ENCODE measurements at regions not wholly inside any gene's neighbourhood (a gene's known extent, or its start where the extent isn't known, plus 50 kb on each side); places are given as distances from the start of the nearest gene placed in this dataset.

DNA sequence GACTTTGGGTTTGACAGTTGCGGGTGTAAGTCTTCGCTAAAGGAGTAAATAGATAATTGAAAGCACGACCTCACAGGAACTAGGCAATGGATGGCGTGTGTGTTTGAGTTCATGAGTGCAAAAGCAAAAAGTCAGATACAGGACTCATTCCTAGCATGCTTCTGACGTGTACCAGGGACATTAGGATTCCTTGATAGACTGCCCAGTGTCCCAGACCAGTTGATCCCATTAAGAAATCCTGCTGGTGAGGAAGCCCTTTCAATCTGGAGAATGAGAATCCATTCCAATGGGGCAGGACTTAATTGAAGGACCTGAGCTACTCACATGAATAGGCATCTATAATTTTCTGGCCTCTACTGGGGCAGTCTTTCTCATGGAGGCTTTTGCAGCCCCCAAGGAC lies 235.4 kb downstream of the RAD51AP2 start:
- ATAC-seq (no peak), DNase-seq (ENCODE audit: low read depth, low spot score) (no peak)
- Histone ChIP-seq H2AFZ (ENCODE audit: low read depth, low read length, poor library complexity, severe bottlenecking) (no peak overlapping the region), H3K9ac (ENCODE audit: low read length) (no peak overlapping the region), H3K4me2 (ENCODE audit: low read length) (no peak overlapping the region), H4K20me1 (ENCODE audit: insufficient read depth) (no peaks in the 10 kb centered on the region), H3K4me1 (ENCODE audit: control insufficient read depth in 1 of 2, insufficient read depth in 2 of 2, low read length in 2 of 2) (no peaks in the 10 kb centered on the region), H3K36me3 (ENCODE audit: control insufficient read depth in 1 of 2, insufficient read depth in 2 of 2, low read length in 2 of 2) (no peaks in the 10 kb centered on the region), H3K27ac (ENCODE audit: low read depth, low read length) (no peak overlapping the region), H3K9me2 (ENCODE audit: insufficient read depth) (no peaks in the 10 kb centered on the region), H3K79me2 (ENCODE audit: insufficient read depth, low read length) (no peaks in the 10 kb centered on the region), H3K4me3 (replicated peaks in 1 of 2; ENCODE audit: low read depth in 1 of 2, low read length in 2 of 2) (no peak overlapping the region), H3K27me3 (ENCODE audit: insufficient read depth, low read length) (no peaks in the 10 kb centered on the region), H3K9me3 (ENCODE audit: control insufficient read depth in 1 of 2, insufficient read depth in 1 of 2, low read depth in 1 of 2, low read length in 2 of 2) (no peaks in the 10 kb centered on the region)
- BruUV-seq (replicated peaks): no TSS peak
- intact Hi-C loops (cut with micrococcal nuclease): no loop called here
- ChIA-PET CTCF (no interaction called here), POLR2A (no interaction called here), RAD21 (ENCODE audit: low non-redundant PET in 1 of 2, low total read pairs in 2 of 2, uncharacterized antibody in 2 of 2, unreplicated experiment in 2 of 2) (no interaction called here)
- TF ChIP-seq SP1 (IDR thresholded peaks at IDR 0.05; ENCODE audit: low read depth) (no peak), ZNF274 (IDR thresholded peaks at IDR 0.05; ENCODE audit: low read depth, low read length) (no peak), SRF (IDR thresholded peaks at IDR 0.05; ENCODE audit: low read depth) (no peak), ZFX (IDR thresholded peaks at IDR 0.05) (no peak)
- TF ChIP-seq, protein P1, sequence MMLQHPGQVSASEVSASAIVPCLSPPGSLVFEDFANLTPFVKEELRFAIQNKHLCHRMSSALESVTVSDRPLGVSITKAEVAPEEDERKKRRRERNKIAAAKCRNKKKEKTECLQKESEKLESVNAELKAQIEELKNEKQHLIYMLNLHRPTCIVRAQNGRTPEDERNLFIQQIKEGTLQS (IDR thresholded peaks at IDR 0.05): no peak

DNA sequence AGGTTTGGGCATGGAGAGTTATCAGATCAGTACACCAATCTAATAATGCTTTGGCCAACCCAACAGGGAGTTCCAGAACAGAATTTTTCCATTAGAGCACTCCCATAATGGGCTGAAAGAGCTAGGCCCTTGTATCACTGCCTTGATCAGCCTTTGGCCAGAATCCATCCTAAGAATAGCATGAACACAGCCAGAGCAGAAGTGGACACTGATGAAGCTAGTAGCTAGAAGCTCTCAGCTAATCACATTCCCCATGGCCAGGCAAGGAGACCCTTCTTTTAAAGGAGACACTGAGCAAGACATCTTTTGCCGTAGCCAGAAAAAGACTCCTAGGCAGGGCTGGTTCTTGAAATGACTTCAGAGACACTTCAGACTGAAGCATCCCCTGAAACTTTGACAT lies 236.0 kb downstream of the RAD51AP2 start:
- Histone ChIP-seq H4K20me1 (ENCODE audit: insufficient read depth) (no peaks in the 10 kb centered on the region), H3K36me3 (ENCODE audit: control insufficient read depth in 1 of 2, insufficient read depth in 2 of 2, low read length in 2 of 2) (no peaks in the 10 kb centered on the region), H3K4me1 (ENCODE audit: control insufficient read depth in 1 of 2, insufficient read depth in 2 of 2, low read length in 2 of 2) (no peaks in the 10 kb centered on the region), H3K9ac (ENCODE audit: low read length) (no peak overlapping the region), H2AFZ (ENCODE audit: low read depth, low read length, poor library complexity, severe bottlenecking) (no peak overlapping the region), H3K9me2 (ENCODE audit: insufficient read depth) (no peaks in the 10 kb centered on the region), H3K27ac (ENCODE audit: low read depth, low read length) (no peak overlapping the region), H3K4me2 (ENCODE audit: low read length) (no peak overlapping the region), H3K27me3 (ENCODE audit: insufficient read depth, low read length) (no peaks in the 10 kb centered on the region), H3K9me3 (ENCODE audit: control insufficient read depth in 1 of 2, insufficient read depth in 1 of 2, low read depth in 1 of 2, low read length in 2 of 2) (no peaks in the 10 kb centered on the region), H3K4me3 (replicated peaks in 1 of 2; ENCODE audit: low read depth in 1 of 2, low read length in 2 of 2) (no peak overlapping the region), H3K79me2 (ENCODE audit: insufficient read depth, low read length) (no peaks in the 10 kb centered on the region)
- RAD21 ChIA-PET (ENCODE audit: low non-redundant PET in 1 of 2, low total read pairs in 2 of 2, uncharacterized antibody in 2 of 2, unreplicated experiment in 2 of 2): no interaction called here
- DNase-seq (ENCODE audit: low read depth, low spot score): no peak
- intact Hi-C loops (cut with micrococcal nuclease): no loop called here
- TF ChIP-seq, protein P2, sequence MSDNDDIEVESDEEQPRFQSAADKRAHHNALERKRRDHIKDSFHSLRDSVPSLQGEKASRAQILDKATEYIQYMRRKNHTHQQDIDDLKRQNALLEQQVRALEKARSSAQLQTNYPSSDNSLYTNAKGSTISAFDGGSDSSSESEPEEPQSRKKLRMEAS (IDR thresholded peaks at IDR 0.05): no peak
- TF ChIP-seq EGR1 (IDR thresholded peaks at IDR 0.05; ENCODE audit: low read depth) (no peak), SIN3A (IDR thresholded peaks at IDR 0.05; ENCODE audit: low read depth) (no peak), TCF7L2 (IDR thresholded peaks at IDR 0.05; ENCODE audit: borderline replicate concordance, extremely low read depth, insufficient read depth, insufficient read length) (no peak), POLR2AphosphoS5 (IDR thresholded peaks at IDR 0.05; ENCODE audit: low read depth, low read length) (no peak), JUND (IDR thresholded peaks at IDR 0.05) (no peak), EZH2phosphoT487 (IDR thresholded peaks at IDR 0.05; ENCODE audit: borderline replicate concordance) (no peak)
- TF ChIP-seq, protein P3, sequence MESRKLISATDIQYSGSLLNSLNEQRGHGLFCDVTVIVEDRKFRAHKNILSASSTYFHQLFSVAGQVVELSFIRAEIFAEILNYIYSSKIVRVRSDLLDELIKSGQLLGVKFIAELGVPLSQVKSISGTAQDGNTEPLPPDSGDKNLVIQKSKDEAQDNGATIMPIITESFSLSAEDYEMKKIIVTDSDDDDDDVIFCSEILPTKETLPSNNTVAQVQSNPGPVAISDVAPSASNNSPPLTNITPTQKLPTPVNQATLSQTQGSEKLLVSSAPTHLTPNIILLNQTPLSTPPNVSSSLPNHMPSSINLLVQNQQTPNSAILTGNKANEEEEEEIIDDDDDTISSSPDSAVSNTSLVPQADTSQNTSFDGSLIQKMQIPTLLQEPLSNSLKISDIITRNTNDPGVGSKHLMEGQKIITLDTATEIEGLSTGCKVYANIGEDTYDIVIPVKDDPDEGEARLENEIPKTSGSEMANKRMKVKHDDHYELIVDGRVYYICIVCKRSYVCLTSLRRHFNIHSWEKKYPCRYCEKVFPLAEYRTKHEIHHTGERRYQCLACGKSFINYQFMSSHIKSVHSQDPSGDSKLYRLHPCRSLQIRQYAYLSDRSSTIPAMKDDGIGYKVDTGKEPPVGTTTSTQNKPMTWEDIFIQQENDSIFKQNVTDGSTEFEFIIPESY (IDR thresholded peaks at IDR 0.05; ENCODE audit: extremely low read depth, insufficient replicate concordance, low read length): no peak
- BruUV-seq (replicated peaks): no TSS peak
- no peak for ATAC-seq
- CTCF ChIA-PET: no interaction called here
- POLR2A ChIA-PET: no interaction called here

Measured in HCT116 (cell line).